Transverse colon (tissue), 4 donors: ENCODE measurements at regions not wholly inside any gene's neighbourhood (a gene's known extent, or its start where the extent isn't known, plus 50 kb on each side); places are given as distances from the start of the nearest gene placed in this dataset.

ENCODE experiments used
- CTCF ChIP-seq, 5 experiments: fragments of 200-600 bp in 3 of 5; fragments of 450-650 bp in 2 of 5; sonication (generic) in 3 of 5; IDR thresholded peaks; 1 replicate in 2 of 5; 2 replicates in 3 of 5; pipeline ENCODE4 v1.5.1; 2016 to 2017; ENCODE audit warnings: antibody characterized with exemption in 5 of 5, inconsistent platforms in 3 of 5, mild to moderate bottlenecking in 2 of 5, moderate library complexity in 1 of 5
- EP300 ChIP-seq: sonication (generic); formaldehyde crosslinking; IDR thresholded peaks from one replicate; pipeline ENCODE4 v1.6.1; 2017; ENCODE audit warnings: antibody characterized with exemption, low read depth
- POLR2AphosphoS5 ChIP-seq, 3 donors: sonication (generic); formaldehyde crosslinking; IDR thresholded peaks; one replicate each; pipeline ENCODE4 v1.6.1; 2016; ENCODE audit warnings: antibody characterized with exemption in 3 of 3

- TF ChIP-seq CTCF (IDR thresholded peaks at IDR 0.05) (no peak), EP300 (no peak), POLR2AphosphoS5 (IDR thresholded peaks at IDR 0.05) (no peak)
Measured at GRCh38 chr1:65670518-65670917, 122.2 kb upstream of the PDE4B start.
